ENCODE measurements at regions not wholly inside any gene's neighbourhood (a gene's known extent, or its start where the extent isn't known, plus 50 kb on each side); places are given as distances from the start of the nearest gene placed in this dataset.

DNA sequence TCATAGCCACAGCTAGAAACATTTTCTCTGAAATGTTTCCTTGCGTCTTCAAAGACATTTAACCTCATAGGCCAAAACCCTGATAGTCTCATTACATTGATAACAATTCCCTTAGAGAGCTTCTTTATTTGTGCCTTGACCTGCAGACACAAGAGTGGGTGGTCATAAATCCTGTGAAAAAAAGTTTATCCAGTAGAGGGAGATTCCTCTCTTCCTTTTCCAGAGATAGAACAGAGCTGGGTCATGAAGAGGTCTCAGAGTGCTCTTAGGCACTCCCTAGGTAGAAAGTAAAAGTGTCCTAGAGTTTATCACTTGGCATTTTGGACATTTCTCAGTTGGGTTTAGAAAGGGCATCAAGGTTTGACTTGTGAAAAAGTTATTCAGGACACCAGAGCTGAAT, 426.1 kb downstream of the NUF2 start:
- TF ChIP-seq TAF1 (IDR thresholded peaks at IDR 0.05; ENCODE audit: low read depth) (no peak), EGR1 (IDR thresholded peaks at IDR 0.05) (no peak), RAD21 (IDR thresholded peaks at IDR 0.05; ENCODE audit: low read depth) (no peak), YY1 (IDR thresholded peaks at IDR 0.05; ENCODE audit: low read depth) (no peak), CEBPB (IDR thresholded peaks at IDR 0.05) (no peak), MAX (IDR thresholded peaks at IDR 0.05) (no peak)
- TF ChIP-seq, protein P1, sequence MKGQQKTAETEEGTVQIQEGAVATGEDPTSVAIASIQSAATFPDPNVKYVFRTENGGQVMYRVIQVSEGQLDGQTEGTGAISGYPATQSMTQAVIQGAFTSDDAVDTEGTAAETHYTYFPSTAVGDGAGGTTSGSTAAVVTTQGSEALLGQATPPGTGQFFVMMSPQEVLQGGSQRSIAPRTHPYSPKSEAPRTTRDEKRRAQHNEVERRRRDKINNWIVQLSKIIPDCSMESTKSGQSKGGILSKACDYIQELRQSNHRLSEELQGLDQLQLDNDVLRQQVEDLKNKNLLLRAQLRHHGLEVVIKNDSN (IDR thresholded peaks at IDR 0.05), result no peak

DNA sequence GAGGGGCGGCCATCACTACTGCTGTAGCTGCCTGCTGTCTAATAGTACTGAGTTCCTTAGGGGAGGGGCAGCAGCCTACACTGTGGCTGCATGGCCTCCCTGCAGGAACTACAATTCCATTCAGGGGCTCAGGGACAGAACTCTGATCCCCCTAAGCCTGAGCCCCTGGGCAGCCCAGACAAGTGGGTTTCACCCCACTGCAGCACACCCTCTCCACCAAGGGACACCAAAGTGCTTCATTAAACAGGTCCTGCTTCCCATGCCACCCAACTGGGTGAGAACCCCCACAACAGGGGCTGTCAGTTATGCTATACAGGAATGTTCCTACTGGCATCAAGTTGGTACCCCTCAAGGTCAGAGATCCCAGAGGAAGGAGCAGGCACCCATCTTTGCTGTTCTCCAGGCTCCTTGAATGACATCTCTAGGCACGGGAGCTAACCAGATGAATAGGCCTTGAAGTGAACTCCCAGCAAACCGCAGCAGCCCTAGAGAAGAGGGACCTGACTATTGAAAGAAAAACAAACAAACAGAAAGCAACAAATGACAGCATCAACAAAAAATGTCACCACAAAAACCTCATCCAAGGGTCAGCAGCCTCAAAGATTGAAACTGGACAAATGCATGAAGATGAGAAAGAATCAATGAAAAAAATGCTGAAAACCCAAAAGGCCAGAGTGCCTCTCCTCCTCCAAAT, 437.4 kb downstream of the NUF2 start:
- TF ChIP-seq TEAD4 (IDR thresholded peaks at IDR 0.05) (no peak), MAX (IDR thresholded peaks at IDR 0.05) (no peak), TAF1 (IDR thresholded peaks at IDR 0.05; ENCODE audit: low read depth) (no peak), FOXM1 (IDR thresholded peaks at IDR 0.05; ENCODE audit: borderline replicate concordance, low read depth) (no peak), NFIC (IDR thresholded peaks at IDR 0.05) (no peak), ZBTB7A (IDR thresholded peaks at IDR 0.05; ENCODE audit: low read depth) (no peak), CEBPB (IDR thresholded peaks at IDR 0.05) (no peak), EGR1 (IDR thresholded peaks at IDR 0.05) (no peak), TCF12 (IDR thresholded peaks at IDR 0.05; ENCODE audit: low read depth) (no peak), EP300 (IDR thresholded peaks at IDR 0.05; ENCODE audit: borderline replicate concordance) (no peak), YY1 (IDR thresholded peaks at IDR 0.05; ENCODE audit: low read depth) (no peak), CREB1 (IDR thresholded peaks at IDR 0.05; ENCODE audit: low read depth) (no peak), RAD21 (IDR thresholded peaks at IDR 0.05; ENCODE audit: low read depth) (no peak)
- TF ChIP-seq, protein P2, sequence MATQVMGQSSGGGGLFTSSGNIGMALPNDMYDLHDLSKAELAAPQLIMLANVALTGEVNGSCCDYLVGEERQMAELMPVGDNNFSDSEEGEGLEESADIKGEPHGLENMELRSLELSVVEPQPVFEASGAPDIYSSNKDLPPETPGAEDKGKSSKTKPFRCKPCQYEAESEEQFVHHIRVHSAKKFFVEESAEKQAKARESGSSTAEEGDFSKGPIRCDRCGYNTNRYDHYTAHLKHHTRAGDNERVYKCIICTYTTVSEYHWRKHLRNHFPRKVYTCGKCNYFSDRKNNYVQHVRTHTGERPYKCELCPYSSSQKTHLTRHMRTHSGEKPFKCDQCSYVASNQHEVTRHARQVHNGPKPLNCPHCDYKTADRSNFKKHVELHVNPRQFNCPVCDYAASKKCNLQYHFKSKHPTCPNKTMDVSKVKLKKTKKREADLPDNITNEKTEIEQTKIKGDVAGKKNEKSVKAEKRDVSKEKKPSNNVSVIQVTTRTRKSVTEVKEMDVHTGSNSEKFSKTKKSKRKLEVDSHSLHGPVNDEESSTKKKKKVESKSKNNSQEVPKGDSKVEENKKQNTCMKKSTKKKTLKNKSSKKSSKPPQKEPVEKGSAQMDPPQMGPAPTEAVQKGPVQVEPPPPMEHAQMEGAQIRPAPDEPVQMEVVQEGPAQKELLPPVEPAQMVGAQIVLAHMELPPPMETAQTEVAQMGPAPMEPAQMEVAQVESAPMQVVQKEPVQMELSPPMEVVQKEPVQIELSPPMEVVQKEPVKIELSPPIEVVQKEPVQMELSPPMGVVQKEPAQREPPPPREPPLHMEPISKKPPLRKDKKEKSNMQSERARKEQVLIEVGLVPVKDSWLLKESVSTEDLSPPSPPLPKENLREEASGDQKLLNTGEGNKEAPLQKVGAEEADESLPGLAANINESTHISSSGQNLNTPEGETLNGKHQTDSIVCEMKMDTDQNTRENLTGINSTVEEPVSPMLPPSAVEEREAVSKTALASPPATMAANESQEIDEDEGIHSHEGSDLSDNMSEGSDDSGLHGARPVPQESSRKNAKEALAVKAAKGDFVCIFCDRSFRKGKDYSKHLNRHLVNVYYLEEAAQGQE (IDR thresholded peaks at IDR 0.05; ENCODE audit: low read depth), result no peak
- TF ChIP-seq, protein P1 (IDR thresholded peaks at IDR 0.05), result no peak

- TF ChIP-seq MAX (IDR thresholded peaks at IDR 0.05), result no peak
- TF ChIP-seq, protein P2 (IDR thresholded peaks at IDR 0.05; ENCODE audit: low read depth), result no peak
- TF ChIP-seq CEBPB (IDR thresholded peaks at IDR 0.05), result no peak
Measured at GRCh38 chr1:163761898-163762297, 440.1 kb downstream of the NUF2 start.

DNA sequence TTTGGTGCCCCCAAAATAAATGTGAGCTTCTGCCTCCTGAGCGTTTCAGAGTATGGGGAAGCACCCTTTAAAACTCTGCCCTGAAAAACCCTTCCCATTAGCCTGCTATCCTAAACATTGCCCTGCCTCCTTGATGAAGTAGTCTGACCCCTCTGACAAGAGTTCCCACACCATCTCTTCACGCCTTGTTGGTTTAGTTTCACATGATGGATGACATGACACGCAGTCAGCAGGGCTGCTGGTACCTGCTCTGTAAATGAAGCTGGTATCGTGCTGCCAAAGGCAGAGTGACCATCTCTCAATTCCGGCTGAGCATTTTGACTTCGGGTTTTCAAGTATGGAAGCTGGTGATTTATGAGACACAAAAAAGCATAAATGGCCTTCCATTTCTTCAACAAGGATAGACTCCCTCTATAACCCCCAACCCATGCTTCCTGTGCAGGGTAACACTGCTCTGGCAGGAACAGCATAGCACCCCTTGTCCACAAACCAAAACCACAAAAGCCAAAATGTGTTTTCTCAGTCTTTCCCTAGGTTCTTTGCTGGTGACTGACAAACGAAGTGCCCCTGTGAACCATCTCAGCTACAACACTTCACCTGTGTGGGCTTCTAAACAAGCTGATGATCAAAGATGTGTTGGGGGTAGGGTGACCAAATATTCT, 444.6 kb downstream of the NUF2 start:
- TF ChIP-seq RAD21 (IDR thresholded peaks at IDR 0.05; ENCODE audit: low read depth), result no peak
- TF ChIP-seq YY1 (IDR thresholded peaks at IDR 0.05; ENCODE audit: low read depth), result no peak
- TF ChIP-seq CREB1 (IDR thresholded peaks at IDR 0.05; ENCODE audit: low read depth), result no peak
- TF ChIP-seq NFIC (IDR thresholded peaks at IDR 0.05), result no peak
- TF ChIP-seq FOXM1 (IDR thresholded peaks at IDR 0.05; ENCODE audit: borderline replicate concordance, low read depth), result no peak
- TF ChIP-seq CEBPB (IDR thresholded peaks at IDR 0.05), result no peak
- TF ChIP-seq, protein P2 (IDR thresholded peaks at IDR 0.05; ENCODE audit: low read depth), result no peak
- TF ChIP-seq ZBTB7A (IDR thresholded peaks at IDR 0.05; ENCODE audit: low read depth), result no peak
- TF ChIP-seq EGR1 (IDR thresholded peaks at IDR 0.05), result no peak
